K562 (cell line): ENCODE measurements at regions not wholly inside any gene's neighbourhood (a gene's known extent, or its start where the extent isn't known, plus 50 kb on each side); places are given as distances from the start of the nearest gene placed in this dataset.

Experiments used
- CTCF ChIP-seq, 3 experiments: IDR thresholded peaks in 2 of 3; conservative IDR thresholded peaks in 1 of 3; 2 replicates each; pipeline ENCODE4 v1.5.1; 2011 to 2012; ENCODE audit warnings: low read length in 3 of 3, mild to moderate bottlenecking in 3 of 3, control low read depth in 2 of 3, improper control_type of control experiment in 1 of 3, inconsistent platforms in 1 of 3, low read depth in 1 of 3, mixed read lengths in 1 of 3, moderate library complexity in 1 of 3; ENCODE audit not compliant: insufficient read depth in 2 of 3
- MITF ChIP-seq: IDR thresholded peaks from 2 replicates; pipeline ENCODE4 v1.6.1; 2014; ENCODE audit warnings: antibody characterized with exemption
- NR2C1 ChIP-seq, 2 experiments: fragments of 450-650 bp; IDR thresholded peaks; 2 replicates each; pipeline ENCODE4 v1.6.1; 2017; ENCODE audit warnings: mild to moderate bottlenecking in 2 of 2, antibody characterized with exemption in 1 of 2, inconsistent platforms in 1 of 2, missing compliant biosample characterization in 1 of 2, missing genetic modification characterization in 1 of 2
- POLR2AphosphoS2 ChIP-seq: IDR thresholded peaks from 2 replicates; pipeline ENCODE4 v1.6.1; 2012; ENCODE audit warnings: low read length, improper control_type of control experiment
- RAD21 ChIP-seq, 2 experiments: fragments of 250-450 bp in 1 of 2; fragments of 450-650 bp in 1 of 2; sonication (Bioruptor Pico) in 1 of 2; formaldehyde crosslinking in 1 of 2; IDR thresholded peaks in 1 of 2; conservative IDR thresholded peaks in 1 of 2; 2 replicates each; pipeline versions ENCODE4 v1.4.0 to v1.8.0; 2020 to 2022; ENCODE audit warnings: mild to moderate bottlenecking in 2 of 2, moderate library complexity in 1 of 2
- SMARCA5 ChIP-seq: fragments of 450-650 bp; IDR thresholded peaks from 2 replicates; pipeline ENCODE4 v1.6.1; 2016
- TAF15 ChIP-seq: fragments of 200-400 bp; formaldehyde crosslinking; IDR thresholded peaks from 2 replicates; pipeline ENCODE4 v1.6.1; 2017; ENCODE audit warnings: mild to moderate bottlenecking, low read depth, low read length, moderate library complexity
- TF ChIP-seq, protein P1 (sequence below): fragments of 250-450 bp; sonication (Bioruptor Pico); IDR thresholded peaks from 2 replicates; pipeline ENCODE4 v1.6.1; 2021; ENCODE audit warnings: mild to moderate bottlenecking

DNA sequence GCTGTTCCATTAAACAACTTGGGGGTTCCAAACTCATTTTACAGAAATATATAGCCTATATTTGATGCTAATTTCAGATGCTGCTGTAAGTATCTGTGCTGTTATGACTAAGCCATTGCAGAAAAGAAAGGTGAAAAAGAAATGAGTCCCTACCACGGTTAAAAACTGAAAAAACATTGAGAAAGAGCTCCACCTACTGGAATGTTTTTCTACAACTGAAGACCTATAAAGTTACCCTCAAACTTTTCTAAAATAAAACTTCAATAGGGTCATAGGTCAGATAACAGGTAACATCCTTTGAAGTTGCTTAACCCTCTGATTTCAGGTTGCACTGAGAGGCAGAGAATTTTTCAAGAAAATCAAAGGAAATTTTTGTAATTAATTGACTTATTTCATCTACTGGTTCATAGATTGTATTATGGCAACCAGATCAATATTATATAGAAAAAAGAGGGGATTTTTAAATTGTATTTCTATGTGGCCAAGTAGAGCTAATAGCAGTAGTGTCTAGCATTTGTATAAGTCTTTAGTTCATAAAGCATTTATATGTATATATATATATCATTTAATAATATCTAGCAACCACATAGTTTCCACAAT is 279.9 kb downstream of the RPS29 start (continued):
- no peak for TF ChIP-seq MITF
- TF ChIP-seq SMARCA5, result no peak
- TF ChIP-seq POLR2AphosphoS2, result no peak
- no peak for TF ChIP-seq TAF15
- peak in 1 of 2 experiments; percentile 41; a peak in 2 of 4 replicates for TF ChIP-seq RAD21 (CRISPR knock-in tag; conservative IDR thresholded peaks at IDR 0.05 in 1 of 2, IDR thresholded peaks at IDR 0.05 in 1 of 2)
- TF ChIP-seq, protein P1, sequence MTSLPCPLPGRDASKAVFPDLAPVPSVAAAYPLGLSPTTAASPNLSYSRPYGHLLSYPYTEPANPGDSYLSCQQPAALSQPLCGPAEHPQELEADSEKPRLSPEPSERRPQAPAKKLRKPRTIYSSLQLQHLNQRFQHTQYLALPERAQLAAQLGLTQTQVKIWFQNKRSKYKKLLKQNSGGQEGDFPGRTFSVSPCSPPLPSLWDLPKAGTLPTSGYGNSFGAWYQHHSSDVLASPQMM (CRISPR knock-in tag), result no peak
- peak in 2 of 3 experiments; percentile 11 to 39; a peak in 2 of 6 replicates for TF ChIP-seq CTCF (IDR thresholded peaks at IDR 0.05 in 2 of 3, conservative IDR thresholded peaks at IDR 0.05 in 1 of 3; ENCODE audit: insufficient read depth in 2 of 3, low read depth in 1 of 3, low read length in 3 of 3)
- TF ChIP-seq NR2C1 (IDR thresholded peaks at IDR 0.05), result 0 out of 2 replicates have a peak, but pooled peaks have one; percentile 20
- no peak for TF ChIP-seq NR2C1 (tag; IDR thresholded peaks at IDR 0.05)
